ENCODE measurements at regions not wholly inside any gene's neighbourhood (a gene's known extent, or its start where the extent isn't known, plus 50 kb on each side); places are given as distances from the start of the nearest gene placed in this dataset.

DNA sequence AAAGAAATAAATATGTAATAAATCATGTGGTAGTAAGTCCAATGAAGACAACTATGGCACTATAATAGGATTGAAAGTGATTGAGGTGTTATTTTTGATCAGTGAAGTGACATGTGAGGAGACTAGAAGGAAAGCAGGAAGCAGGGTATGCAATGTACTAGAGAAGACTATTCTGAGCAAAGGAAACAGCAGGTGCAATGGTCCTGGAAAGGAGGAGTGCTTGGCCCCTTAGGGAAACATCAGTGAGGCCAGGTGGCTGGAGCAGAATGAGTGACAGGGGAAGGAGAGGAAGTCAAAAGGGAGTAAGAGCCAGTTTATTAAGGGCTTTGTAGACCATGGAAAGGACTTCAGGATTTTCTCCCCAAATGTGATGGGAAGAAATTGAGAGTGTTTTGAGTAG lies 207.6 kb upstream of the HCCS start:
- DNase-seq, result no peak

DNA sequence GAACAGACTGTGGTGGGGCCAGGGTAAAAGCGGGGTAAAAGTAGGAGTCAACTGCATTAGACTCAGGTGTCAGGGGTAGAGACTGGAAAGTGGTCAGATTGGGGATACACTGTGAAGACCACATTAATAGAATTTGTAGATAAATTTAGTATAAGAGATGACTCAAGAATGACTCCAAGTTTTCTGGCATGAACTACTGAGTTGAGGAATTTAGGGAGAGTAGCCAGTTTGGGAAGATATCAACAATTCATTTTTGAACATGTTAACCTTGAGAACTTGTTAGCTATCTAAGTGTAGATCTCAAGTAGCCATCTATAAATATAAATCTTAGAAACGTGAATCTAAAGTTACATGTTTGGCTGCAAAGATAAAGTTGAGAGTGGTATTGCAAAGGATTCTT lies 206.9 kb upstream of the HCCS start:
- DNase-seq, result no peak

DNA sequence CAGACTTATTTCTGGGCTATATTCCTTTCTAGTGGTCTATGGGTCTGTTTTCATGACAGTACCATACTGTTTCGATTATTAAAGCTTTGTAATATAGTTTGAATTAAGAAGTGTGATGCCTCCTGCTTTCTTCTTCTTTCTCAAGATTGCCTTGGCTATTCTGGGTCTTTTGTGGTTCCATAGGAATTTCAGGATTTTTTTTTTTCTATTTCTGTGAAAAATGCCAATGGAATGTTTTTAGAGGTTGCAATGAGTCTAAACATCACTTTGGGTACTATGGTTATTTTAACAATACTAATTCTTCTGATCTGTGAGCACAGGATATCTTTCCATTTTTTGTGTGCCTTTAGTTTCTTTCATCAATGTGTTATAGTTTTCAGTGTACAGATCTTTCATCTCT lies 204.3 kb upstream of the HCCS start:
- no peak for DNase-seq

DNA sequence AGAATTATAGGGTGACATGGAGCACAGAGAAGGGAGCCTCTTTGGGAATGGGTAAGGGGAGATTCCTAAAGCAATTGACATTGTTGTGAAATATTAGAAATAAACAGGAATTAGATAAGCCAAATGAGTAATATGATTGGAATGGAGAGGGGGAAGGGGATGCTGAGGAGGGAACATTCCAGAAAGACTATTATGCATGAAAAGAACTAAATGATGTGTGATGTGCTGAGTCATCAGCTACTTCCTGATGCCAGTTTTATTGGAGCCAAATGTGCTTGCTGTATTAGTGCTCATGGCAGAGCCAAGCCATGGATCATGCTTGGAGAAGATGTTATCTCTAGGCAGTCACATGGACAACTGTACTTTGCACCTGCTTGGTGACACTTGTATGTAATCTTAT lies 189.0 kb upstream of the HCCS start:
- no peak for DNase-seq

DNA sequence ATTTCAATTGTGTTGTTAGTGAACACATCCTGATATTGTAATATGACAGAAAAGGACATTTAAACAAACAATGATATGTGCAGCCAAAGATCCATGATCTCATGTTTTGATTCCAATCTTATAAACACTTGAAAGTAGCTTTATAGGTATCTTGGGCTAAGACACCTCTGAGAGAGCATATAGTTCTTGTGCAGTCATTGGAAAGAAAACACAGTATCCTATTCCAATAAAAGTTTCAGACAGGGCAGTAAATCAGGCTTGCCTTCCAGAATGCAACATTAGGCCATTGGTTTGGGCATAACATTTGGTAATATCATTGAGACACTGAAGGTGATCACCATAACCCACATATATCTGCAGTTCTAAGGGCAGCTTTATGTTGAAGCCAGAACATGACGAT lies 188.3 kb upstream of the HCCS start:
- DNase-seq, result no peak

DNA sequence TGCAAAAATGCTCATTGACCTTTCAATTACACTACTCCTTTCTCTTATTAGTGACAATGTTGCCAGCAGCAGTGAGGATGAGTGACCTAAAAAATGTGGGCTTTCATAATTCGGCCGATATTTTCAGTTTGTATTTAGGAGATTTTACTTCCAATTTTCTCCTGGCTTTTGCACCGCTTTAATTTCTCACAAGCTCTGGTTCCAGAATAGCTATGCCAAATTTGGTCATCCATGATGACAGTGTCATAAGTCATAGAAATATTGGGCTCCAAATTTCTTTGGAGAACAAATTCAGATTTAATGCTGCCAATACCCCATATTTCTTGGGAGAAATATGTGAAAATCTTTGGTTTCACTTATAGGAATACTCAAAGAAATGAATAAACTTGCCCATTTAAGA lies 187.7 kb upstream of the HCCS start:
- no peak for DNase-seq

DNA sequence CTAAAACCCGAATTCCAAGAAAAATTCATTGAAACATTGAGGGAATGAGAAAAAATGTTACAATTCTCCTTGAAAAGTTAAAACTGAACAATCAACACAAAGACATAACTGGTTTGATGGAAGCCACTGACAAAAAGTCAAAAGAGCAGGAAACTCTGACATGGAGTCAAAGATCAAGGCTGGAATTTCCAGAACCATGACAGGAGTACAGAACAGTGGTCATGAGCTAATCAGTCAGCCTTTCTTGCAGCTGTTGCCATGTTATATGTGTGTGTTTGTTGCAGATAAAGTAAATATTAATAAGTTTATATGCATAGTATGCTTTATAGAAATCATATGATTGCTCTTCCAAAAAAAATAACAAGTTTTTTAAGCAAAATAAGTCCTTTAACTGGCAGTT lies 184.7 kb upstream of the HCCS start:
- no peak for DNase-seq

DNA sequence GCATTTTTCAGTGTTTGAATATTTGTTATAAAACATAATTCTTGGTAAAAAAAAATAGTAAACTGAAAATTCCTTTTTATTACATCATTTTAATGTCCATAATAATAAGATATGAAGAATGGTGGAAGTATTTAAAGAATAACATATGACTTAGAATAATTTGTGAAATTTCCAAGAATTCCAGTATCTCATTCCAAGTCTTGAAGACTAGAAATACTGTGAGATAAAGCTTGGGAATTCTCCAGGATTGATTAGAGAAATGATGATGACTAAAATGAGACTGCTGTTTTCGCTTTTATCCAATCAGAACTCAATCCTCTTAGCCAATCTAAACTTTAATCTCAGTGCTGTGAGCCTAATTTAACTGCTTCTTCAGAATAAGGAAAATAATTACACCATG lies 184.2 kb upstream of the HCCS start:
- DNase-seq, result no peak

DNA sequence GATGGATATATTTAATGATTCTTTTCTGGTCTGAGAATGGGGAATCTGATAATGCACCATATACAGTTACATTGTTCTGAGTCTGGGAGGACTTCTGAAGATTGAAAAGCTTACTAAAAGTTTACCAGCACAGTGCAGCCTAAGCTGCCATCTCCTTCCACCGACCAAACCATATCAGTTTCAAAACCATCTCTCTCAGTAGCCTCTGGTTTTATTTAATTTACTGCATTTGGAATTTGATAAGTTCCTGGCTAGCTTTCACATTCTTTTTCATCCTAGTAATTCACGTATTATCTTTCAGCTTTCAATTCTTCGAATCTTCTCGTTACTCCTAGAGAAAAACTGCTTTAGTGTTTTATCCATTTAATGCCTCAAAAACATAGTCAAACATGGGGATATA lies 181.4 kb upstream of the HCCS start:
- DNase-seq, result no peak

DNA sequence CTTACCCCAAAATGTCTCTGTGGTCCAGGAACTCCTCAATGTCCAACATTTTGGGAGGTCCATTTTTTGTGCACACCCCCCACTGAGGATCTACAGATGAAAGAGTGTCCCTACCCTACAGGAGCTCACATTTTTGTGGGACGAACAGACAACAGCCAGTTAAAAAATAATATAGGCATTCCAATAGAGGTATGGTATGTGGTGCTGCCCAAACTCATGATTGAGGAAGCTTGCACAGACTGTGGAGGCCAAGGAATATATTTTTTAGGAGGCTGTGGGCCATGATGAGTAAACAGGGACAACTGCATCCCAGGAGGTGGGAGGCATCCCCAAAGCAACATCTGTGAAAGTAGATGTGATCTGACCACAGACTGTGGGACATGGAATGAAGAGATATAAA lies 181.0 kb upstream of the HCCS start:
- no peak for DNase-seq

DNA sequence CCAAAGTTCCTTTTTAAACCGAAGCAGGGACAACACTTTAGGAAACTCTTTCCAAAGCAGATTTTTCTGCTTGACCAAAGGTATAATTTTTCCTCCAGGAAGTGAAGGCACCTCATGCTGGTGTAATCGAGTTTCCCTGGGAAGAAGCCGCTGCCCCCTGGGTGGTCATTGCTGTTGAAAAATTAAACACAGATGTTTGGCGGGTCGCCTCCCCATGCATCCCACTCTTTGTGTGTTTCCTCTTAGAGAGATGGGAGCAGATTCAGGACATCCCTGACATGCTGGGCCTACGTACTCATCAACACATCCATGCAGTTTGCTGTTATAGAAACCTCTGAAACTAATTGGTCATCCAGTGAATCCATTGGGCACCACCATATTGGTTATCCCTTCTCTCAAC lies 179.2 kb upstream of the HCCS start:
- DNase-seq, result no peak

DNA sequence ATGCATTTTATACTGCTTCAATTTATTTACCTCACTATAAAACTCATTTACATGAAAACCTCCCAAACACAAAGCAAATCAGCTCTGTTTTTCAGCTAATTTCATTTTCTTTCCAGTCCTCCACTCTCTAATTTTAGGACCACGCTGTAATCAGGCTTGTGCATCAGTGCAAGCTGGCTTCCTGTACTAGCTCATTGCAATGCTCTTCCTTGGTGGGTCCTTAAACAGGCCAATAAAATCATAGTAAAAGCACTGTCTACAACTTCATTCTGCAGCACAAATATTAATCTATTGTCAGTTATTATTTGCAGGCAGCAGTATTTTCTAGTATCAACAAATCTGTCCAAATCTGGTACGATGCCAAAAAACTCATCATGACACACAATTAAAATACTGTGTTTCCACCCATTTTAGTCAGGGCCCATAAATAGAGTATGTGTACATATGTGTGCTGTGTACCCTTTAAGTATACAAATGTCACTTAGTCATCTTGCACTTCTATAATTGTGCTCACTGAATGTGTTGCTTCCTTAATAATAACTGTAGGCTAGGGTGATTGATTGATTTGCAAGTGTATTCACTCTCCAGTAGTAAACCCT lies 178.2 kb upstream of the HCCS start:
- no peak for DNase-seq

DNA sequence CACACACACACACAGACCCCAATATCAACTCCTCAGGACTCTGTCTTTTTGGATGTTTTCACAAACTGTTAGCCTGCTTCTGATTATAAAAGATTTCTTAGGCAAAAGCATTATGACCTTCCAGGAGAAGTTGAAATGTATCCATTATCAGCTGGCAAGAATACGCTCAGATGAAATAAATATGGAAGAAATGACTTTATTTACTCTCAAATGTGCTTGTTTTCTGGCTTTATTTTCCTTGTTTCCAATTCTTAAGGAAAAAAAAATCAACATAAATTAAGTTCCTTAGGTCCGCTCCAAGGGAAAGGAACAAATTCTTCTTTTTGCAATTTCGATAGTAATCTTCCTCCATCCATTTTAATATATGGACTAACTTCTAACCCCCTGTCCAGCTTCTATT lies 175.6 kb upstream of the HCCS start:
- DNase-seq, result no peak

DNA sequence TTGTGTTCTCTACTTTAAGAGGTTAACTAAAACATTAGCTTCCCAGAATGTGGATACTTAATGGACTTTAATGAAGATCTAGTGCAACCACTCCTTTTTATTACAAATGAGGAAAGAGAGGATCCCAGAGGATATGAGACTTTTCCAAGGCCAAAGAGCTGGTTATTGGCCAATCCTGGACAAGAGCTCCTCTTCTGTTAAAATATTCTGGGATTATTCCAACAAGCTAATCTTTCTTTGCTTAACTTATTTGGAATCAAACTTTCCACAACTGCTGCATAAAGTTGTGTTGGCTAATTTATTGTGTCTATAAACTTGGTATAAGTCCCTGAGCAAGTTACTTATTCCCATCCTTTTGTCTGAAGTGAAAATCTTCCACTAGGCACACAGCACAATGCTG lies 174.2 kb upstream of the HCCS start:
- no peak for DNase-seq

DNA sequence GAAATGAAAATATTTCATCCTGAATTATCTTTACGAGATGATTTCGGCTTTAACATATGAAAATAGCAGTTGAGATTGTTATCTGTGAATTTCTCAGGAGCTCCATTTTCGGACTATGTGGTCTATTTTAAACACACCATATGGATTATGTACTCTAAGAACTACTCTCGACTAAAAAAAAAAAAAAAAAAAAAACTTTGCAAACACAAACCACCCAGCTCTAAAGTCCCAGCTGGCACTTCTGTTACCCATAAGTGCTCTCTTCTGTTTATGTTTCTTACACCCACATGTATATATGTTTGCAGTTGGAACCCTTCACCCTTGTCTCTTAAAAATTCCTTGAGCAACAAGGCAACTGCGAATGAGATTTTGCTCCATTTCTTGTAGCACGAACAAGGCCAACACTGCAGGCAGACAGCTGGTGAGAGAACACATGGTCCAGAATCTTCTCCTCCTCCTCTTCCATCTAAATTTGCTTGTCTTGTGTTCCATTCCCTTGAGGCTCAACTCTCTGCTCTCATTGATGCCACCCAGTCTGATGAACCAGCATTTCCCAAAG lies 172.7 kb upstream of the HCCS start:
- DNase-seq, result no peak

DNA sequence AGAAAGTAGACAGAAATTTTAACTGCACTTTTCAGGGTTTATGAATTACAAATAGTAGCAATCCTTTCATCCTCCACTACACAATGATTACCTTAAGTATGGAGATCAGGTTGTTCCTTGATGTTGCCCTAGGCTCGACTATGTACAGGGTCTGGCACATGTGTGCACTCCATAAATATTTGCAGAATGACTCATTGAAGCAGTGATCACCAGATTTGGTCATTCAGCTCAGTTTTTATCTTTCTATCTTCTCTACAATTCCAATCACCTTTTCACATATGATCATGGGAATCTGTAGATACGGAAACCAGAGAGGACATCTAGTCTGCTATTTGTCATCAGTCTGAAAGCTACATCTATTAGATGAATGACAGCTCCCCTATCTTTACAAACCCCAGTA lies 171.7 kb upstream of the HCCS start:
- no peak for DNase-seq

DNA sequence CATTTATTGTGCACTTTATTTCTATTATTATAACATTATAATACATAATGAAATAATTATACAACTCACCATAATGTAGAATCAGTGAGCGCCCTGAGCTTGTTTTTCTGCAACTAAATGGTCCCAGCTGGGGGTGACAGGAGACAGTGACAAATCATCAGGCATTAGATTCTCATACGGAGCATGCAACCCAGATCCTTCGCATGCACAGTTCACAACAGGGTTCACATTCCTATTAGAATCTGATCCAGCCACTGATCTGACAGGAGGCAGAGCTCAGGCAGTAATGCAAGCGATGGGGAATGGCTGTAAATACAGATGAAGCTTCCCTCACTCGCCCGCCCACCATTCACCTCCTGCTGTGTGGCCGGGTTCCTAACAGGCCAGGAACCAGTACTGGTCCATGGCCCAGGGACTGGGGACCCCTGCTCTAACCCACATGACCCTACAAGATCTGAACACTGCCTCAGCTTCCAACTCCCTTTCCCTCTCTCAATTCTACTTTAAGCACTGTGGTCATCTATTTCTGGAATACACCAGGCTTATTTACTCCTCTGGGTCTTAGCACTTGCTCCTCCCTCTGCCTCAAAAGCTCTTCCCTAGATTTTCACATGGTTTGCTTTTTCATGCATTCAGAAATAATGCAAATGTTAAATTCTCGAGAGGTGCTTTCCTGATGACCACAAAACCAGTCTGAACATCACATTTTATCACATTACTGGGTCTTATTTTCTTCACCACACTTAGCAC lies 166.8 kb upstream of the HCCS start:
- DNase-seq, result no peak

DNA sequence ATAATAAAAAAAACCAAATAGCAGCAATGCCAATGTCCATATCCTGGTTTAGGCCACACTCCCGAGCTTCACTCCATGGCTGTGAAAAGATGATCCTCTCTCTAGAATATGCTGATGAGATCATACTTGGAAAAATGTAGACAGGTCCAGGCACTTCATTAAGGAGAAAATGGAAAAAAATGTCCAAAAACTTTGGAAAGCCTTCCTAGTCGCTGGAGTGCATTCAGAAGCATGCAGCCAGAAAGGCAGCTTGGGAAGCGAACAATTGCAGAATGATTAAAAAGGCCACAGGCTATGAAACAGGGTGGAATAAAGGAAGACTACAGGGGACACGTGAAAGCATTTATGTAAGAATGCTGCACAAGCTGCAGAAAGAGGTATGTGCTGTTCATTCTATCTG lies 165.6 kb upstream of the HCCS start:
- no peak for DNase-seq

DNA sequence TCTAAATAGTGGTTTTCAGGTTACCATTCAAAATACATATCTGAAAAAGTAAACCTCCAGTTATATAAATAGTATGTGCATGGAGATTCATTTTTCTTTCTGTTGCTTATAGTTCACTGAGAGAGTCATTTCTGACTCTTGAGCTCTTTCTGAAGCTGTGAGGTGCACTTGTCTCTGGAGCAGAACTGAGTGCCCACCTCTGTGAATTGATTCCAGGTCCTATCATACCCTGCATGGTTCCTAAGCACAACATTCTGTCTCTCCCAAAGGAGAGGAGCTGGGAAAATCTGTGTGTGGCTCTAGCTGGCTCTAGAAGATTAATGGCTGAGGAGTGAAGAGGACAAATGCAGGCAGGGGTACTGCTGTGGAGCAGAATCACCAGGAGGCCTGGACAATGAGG lies 161.6 kb upstream of the HCCS start:
- no peak for DNase-seq

DNA sequence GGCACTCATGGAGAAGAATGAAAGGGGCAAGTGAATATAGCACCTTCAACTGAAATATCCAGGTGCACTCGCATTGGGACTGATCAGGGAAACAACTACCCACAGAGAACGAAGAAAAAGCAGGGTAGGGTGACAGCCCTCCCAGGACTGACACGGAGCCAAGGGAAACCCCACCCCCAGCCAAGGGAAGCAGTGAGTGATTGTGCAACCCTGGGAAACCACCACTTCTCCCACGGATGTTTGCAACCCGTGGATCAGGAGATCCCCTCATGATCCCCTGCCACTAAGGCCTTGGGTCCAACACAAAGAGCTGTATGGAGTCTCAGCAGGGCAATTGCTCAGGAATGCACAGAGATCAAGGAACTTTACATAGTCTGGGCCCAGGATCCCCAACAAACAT lies 158.5 kb upstream of the HCCS start:
- DNase-seq, result no peak

DNA sequence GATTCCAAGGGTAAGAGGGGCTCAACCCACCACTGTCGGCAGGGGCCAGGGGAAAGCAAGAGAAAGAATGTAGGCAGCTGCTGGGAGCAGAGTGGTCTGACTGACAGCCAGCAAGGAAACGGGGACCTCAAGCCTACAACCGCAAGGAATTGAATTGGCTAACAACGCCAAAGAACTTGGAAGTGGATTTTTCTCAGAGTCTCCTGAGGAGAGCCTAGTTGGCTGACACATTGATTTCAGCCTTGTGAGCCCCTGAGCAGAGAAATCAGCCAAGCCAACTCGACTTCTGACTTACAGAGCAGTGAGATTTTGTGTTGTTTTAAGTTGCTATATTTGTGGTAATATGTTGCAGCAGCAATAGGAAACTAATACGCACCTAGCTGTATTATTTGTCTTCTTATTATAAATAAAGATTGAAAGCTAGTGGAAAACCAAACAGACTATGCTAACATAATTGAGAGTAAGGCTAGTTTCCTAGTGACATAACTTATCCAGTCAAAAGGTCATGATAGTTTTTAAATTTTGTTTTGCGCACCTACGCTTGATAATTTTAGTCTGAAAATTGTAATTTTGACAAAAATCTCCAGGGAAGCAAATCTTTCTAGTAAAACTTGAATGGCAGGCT lies 145.8 kb upstream of the HCCS start:
- DNase-seq, result no peak

DNA sequence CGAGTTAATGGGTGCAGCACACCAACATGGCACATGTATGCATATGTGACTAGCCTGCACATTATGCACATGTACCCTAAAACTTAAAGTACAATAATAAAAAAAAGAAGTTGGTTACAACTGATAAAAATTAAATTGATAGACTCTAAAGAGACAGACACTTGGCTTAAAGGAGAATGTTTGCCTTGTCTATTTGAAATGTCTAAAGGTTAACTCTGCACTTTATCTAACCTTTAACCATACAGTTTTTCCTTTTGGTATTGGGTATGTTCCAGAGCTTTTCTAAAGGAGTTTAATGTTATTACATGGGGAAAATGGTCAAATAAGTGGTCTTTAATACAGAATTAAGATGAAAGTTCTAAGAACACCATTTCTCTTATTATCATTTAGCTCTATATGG lies 145.1 kb upstream of the HCCS start:
- DNase-seq, result no peak

DNA sequence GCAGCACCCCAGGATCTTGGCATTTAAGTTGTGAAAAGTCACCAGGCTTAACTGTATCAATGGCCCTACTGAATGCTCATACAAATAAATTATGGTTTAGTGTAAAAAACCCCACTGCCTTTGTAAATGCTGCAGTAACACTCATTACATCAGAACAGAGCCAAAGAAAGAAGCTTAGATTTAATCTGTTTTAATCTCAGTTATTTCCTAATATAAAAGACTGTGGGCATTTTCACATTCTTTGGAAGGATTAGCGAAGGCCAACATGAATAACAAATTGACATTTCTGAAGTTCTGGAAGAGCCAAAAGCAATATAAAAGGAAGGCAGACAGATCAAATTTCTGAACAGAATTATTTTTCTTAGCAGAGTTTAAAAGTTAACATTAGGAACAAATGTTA lies 140.0 kb upstream of the HCCS start:
- no peak for DNase-seq

DNA sequence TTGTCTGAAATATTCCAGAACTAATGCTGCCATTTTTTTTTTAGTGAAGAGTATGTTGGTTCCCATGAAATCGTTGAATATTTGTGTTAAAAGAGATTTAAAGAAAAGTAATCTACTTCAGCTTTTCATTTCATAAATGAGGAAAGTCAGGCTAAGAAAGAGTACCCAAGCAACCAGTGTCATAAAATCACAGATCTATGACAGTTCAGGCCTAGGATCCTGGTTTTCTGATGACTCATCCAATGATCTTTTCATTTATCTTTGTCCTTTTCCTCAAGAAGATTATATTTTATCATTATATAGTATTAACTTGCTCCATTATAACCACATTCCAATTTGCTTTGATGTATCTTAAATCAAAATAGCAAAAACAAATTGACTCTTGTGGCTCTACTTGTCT lies 139.4 kb upstream of the HCCS start:
- DNase-seq, result no peak

DNA sequence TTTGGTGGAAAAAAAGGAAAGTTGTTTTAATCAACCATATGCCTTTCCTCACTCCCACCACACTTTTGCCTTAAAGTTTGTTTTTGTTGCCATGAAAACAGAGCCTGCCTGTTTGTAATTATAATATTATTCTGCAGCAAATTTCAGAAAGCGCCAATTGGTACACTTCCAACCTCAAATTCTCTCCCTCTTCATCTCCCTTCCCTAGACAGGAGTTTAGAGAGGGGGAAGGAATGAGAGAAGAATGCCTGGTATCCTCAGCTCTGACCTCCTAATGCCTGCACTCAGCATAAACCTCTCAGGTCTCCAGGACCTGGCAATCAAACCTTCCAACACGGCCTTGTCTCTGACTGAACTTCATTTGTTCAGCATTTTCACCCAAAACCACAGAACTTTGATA lies 138.4 kb upstream of the HCCS start:
- DNase-seq, result no peak

Measured in NCI-H1694 treated with DMSO at 0.1 percent for 48 hours (cell line).